Amygdala (tissue), 56 donors: ENCODE measurements at regions not wholly inside any gene's neighbourhood (a gene's known extent, or its start where the extent isn't known, plus 50 kb on each side); places are given as distances from the start of the nearest gene placed in this dataset.
"Not testable (repeated sequence)": the region's sequence is repeated elsewhere in the genome, so short reads cannot be mapped to it uniquely, and the experiment has no call there.

Experiments used
- DNase-seq, 56 donors: peaks; one replicate each; lab custom pipeline; 2025; lab: John Stamatoyannopoulos, UW

- no peak for DNase-seq
Measured at GRCh38 chr2:140178234-140178633, 1398.0 kb upstream of the NXPH2 start.

GRCh38 chr2:140177086-140177485 is 1396.9 kb upstream of the NXPH2 start:
- DNase-seq = no peak

DNA sequence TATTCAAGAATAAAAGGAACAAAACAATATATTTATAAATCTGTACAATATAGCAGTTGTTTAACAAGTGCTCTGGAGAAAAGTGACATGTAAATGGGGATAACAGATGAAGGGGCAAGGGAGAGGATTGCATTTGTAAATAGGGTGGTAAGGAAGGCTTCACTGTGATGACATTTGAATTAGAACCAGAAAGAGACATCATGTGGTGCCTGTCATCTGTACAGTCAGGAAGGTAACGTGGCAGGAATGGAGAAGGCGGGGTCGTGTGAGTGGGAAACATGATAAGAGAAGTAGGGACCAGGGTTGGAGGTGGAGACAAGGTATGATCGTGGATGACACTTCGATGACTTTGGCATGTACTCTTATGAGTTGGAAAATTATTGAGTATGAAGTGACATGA is 1393.6 kb upstream of the NXPH2 start:
- no peak for DNase-seq

- no peak for DNase-seq
Measured at GRCh38 chr2:140164449-140164848, 1384.3 kb upstream of the NXPH2 start.

DNA sequence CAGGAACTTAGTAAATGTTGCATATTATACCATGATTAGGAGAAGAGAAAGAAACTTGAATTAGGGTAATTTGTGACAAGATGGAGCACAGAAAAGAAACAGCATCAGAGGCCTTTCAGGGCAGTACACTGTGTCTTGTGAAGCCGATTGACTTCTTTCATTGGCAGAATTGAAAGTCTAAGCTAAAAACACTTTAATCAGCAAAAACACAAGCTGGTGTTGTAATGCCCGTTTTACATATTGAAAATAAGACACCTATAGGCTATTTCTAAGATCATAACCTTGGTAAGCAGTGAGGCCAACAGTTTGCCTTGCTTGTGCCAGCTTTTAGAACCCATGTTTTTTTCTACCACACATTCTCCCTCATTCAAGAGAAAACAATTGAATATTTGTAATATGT is 1378.1 kb upstream of the NXPH2 start:
- no peak for DNase-seq

GRCh38 chr2:140157816-140158215 is 1377.6 kb upstream of the NXPH2 start:
- DNase-seq = no peak

DNA sequence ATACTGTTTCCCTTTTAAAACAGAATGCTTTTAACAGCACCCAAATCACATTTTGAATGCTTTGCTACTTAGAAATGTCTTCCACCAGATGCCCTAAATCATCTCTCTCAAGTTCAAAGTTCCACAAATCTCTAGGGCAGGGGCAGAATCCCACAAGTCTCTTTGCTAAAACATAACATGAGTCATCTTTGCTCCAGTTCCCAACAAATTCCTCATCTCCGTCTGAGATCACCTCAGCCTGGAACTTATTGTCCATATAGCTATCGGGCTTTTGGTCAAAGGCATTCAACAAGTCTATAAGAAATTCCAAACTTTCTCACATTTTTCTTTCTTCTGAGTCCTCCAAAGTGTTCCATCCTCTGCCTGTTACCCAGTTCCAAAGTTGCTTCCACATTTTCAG is 1374.5 kb upstream of the NXPH2 start:
- DNase-seq = no peak

- DNase-seq = no peak
Measured at GRCh38 chr2:140154271-140154670, 1374.1 kb upstream of the NXPH2 start.

GRCh38 chr2:140144611-140145010 is 1364.4 kb upstream of the NXPH2 start:
- DNase-seq = no peak

GRCh38 chr2:140138736-140139135 is 1358.5 kb upstream of the NXPH2 start:
- no peak for DNase-seq

- DNase-seq = no peak
Measured at GRCh38 chr2:140136861-140137260, 1356.7 kb upstream of the NXPH2 start.

GRCh38 chr2:140136366-140136765 is 1356.2 kb upstream of the NXPH2 start:
- no peak for DNase-seq

DNA sequence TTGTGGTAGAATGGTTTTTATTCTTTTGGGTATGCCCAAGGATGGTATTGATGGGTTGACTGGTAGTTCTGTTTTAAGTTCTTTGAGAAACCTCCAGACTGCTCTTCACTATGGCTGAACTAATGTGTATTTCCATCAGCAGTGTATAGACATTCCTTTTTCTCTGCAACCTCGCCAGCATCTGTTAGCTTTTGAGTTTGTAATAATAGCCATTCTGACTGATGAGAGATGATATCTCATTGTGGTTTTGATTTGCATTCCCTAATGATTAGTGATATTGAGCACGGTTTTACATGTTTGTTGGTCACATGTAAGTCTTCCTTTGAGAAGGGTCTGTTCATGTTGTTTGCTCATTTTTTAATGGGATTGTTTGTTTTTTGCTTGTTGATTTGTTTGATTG is 1348.7 kb upstream of the NXPH2 start:
- DNase-seq = no peak

DNA sequence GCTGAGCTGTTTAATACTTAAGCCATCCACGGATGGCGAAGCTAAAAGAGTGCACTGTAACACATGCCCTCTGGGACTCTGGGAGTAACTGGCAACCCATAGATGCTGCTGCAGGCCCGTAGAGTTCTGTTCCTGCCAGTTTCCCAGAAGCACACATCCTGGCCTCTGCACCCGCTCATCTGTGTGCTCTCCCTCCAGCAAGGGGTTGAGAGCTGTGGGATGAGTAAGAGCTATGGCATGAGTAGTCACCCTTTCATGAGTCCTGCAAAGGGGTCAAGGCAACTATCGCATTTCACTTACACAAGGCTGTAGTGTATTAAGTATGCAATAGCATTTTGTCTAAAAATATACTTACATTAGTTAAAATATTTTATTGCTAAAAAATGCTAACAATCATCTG is 1341.8 kb upstream of the NXPH2 start:
- DNase-seq = no peak

- no peak for DNase-seq
Measured at GRCh38 chr2:140117386-140117785, 1337.2 kb upstream of the NXPH2 start.

DNA sequence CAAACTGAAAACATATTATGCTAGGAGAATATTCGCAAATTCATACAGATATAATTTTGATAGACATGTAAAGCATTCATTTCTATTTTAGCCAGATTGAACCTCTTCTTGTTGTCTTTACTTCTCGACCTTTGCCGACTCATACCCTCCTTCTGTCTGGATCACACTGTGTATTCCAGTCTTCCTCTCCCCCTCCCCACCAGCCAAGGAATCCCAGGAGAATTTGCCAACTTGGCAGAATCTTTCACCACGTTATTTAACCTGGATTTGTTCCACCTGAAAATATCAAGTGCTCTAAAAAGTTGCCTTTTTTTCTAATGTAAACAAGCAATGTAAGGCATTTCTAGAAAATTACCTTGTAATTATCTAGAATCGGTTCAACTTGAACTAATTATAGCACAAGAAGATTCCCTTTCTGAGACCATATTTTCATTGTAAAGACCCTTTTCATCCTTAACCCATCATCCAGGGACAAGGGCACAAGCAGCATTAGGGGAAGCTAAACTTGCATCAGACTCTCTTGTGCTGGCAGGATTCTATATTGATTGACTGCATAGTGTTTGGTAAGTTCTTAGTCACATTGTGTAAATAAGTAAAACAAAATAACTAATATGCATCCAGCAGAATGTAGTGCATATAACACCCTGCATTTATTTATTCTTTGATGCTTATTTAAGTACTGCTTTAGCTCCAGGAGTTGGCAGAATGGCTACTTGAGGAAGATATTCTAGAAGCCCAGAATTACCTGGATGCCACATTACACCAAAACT is 1328.7 kb upstream of the NXPH2 start:
- no peak for DNase-seq

DNA sequence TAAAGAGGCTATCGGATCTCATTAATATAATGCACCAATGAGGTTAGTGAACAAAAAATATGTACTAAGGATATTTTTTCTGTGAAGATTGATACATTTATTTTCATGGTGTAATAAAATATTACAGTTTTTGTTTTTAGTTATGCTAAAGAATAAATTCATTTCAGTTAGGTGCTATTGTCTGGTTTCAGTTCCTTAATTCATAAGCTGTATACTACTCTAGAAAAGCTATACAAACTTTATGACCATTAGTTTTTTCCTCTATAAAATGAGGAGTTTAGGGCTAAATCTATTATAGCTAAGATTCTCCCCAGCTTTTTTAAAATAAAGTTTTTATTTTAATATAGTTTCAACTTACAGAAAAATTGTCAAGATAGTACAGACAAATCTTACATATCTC is 1311.7 kb upstream of the NXPH2 start:
- DNase-seq = no peak

DNA sequence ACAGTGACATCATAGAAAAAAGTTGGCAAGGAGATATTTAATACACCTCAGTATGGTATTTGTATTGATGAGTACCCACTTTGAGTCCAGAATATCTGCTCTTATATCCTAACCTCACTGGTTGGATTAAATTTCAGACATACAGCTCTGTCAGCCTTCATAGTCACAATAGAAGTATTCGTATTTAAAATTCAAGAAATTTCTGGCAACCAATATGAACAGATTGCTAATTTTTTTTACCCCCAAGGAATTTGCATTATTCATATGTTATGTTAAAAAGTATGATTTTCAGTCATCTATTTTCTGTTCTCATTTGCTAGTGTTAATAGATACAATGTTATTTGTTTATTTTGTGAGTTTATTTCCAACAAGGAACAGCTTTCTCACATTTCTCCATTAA is 1306.8 kb upstream of the NXPH2 start:
- no peak for DNase-seq

DNA sequence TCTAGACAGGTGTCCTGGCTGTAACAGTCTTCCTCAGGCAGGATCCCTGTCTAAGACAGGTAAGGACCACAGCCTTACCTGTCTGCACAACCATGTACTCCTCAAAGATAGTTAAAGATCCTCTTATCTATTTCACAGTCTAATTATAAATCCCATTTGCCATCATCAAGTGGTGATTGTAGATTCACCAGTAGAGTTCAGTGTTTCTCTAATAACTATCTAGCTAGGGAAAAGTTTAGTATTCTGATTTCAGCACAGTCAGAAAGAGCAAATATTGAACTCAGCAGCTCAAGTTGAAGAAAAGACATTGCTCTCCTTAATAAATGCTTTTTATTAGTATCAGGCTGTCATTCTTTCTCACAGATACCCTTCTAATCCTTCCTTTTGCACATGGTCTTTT is 1305.5 kb upstream of the NXPH2 start:
- no peak for DNase-seq

DNA sequence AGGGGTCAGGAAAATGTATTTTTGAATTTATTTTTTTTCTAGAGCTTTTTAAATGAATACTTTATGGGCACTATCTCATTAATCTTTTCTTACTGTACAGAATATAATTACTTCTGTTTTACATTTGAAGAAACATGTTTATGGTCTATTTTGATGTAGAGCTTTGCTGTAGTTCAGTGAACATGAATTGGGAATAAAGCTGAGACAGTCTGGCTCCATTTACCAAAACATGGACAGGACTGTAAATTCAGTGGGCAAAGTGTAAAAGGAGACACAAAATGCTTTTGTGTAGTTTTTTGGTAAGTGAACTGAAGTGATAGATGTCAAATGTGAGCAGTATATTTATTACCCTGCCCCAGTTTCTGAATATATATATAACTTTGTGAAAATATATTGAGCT is 1298.8 kb upstream of the NXPH2 start:
- DNase-seq = no peak

- DNase-seq = no peak
Measured at GRCh38 chr2:140076164-140076563, 1296.0 kb upstream of the NXPH2 start.

GRCh38 chr2:140073763-140074162 is 1293.6 kb upstream of the NXPH2 start:
- not testable (repeated sequence) for DNase-seq

- DNase-seq = no peak
Measured at GRCh38 chr2:140067661-140068060, 1287.5 kb upstream of the NXPH2 start.
